ENCODE measurements at regions not wholly inside any gene's neighbourhood (a gene's known extent, or its start where the extent isn't known, plus 50 kb on each side); places are given as distances from the start of the nearest gene placed in this dataset.

GRCh38 chr20:19807946-19808330 lies 49.9 kb downstream of the RIN2 start:
- no peak for ATAC-seq (ENCODE audit: low FRiP score)
- TF ChIP-seq CTCF (IDR thresholded peaks at IDR 0.05): no peak
- no peak for DNase-seq (ENCODE audit: low spot score)

- TF ChIP-seq CTCF (IDR thresholded peaks at IDR 0.05): no peak
- ATAC-seq (ENCODE audit: low FRiP score) (peak; percentile 31), DNase-seq (ENCODE audit: low spot score) (no peak)
Observed at GRCh38 chr20:19808498-19808897, 50.4 kb downstream of the RIN2 start.

GRCh38 chr20:19809505-19809904 lies 51.4 kb downstream of the RIN2 start:
- no peak for TF ChIP-seq CTCF (IDR thresholded peaks at IDR 0.05)
- ATAC-seq (ENCODE audit: low FRiP score): no peak
- DNase-seq (ENCODE audit: low spot score): no peak

- DNase-seq (ENCODE audit: low spot score) (no peak), ATAC-seq (ENCODE audit: low FRiP score) (no peak)
- no peak for TF ChIP-seq CTCF (IDR thresholded peaks at IDR 0.05)
Observed at GRCh38 chr20:19811231-19811630, 53.2 kb downstream of the RIN2 start.

GRCh38 chr20:19812056-19812455 lies 54.0 kb downstream of the RIN2 start:
- TF ChIP-seq CTCF (IDR thresholded peaks at IDR 0.05): no peak
- ATAC-seq (ENCODE audit: low FRiP score) (no peak), DNase-seq (ENCODE audit: low spot score) (no peak)

- TF ChIP-seq CTCF (IDR thresholded peaks at IDR 0.05): no peak
- DNase-seq (ENCODE audit: low spot score) (no peak), ATAC-seq (ENCODE audit: low FRiP score) (no peak)
Observed at GRCh38 chr20:19812696-19813095, 54.6 kb downstream of the RIN2 start.

- ATAC-seq (ENCODE audit: low FRiP score) (no peak), DNase-seq (ENCODE audit: low spot score) (no peak)
- TF ChIP-seq CTCF (IDR thresholded peaks at IDR 0.05): no peak
Observed at GRCh38 chr20:19813846-19814640, 56.0 kb downstream of the RIN2 start.

Measured in omental fat pad (tissue), 3 donors.